ENCODE measurements at regions not wholly inside any gene's neighbourhood (a gene's known extent, or its start where the extent isn't known, plus 50 kb on each side); places are given as distances from the start of the nearest gene placed in this dataset.

DNA sequence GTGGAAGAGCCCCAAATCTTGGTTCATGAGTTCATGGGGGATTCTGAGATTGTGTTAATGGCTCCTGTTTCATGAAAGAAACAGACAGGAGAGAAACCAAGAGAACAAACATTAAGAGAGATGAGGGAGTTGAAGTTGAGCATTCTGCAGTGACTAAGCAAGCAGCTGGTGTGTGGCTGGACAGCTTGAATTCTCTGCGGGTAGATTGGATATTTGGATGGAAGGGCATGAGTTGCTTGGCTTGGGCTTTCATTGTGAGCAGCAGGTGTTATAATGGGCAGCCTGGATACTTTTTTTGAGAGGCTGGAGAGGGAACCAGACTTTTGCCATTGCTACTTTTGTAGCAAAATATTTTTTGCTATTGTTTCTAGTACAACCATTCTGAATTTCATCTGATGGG is 346.8 kb upstream of the SATB1 start:
- no peak overlapping the region for H3K27ac ChIP-seq
- DNase-seq (ENCODE audit: low spot score) = no peak
- H2AFZ ChIP-seq (replicated peaks) = no peak overlapping the region
- H3K4me1 ChIP-seq = peaks cover 5% of the 10 kb centered on the region
- TF ChIP-seq EZH2 (IDR thresholded peaks at IDR 0.05) (no peak), EZH2phosphoT487 (IDR thresholded peaks at IDR 0.05) (no peak)
- TF ChIP-seq, protein P1, sequence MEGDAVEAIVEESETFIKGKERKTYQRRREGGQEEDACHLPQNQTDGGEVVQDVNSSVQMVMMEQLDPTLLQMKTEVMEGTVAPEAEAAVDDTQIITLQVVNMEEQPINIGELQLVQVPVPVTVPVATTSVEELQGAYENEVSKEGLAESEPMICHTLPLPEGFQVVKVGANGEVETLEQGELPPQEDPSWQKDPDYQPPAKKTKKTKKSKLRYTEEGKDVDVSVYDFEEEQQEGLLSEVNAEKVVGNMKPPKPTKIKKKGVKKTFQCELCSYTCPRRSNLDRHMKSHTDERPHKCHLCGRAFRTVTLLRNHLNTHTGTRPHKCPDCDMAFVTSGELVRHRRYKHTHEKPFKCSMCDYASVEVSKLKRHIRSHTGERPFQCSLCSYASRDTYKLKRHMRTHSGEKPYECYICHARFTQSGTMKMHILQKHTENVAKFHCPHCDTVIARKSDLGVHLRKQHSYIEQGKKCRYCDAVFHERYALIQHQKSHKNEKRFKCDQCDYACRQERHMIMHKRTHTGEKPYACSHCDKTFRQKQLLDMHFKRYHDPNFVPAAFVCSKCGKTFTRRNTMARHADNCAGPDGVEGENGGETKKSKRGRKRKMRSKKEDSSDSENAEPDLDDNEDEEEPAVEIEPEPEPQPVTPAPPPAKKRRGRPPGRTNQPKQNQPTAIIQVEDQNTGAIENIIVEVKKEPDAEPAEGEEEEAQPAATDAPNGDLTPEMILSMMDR (IDR thresholded peaks at IDR 0.05) = no peak
- no peak overlapping the region for H3K9ac ChIP-seq
- H3K4me3 ChIP-seq = no peak overlapping the region
- H3K27me3 Mint-ChIP-seq (ENCODE audit: insufficient read depth, low read depth) = peaks cover 4% of the 10 kb centered on the region
- no peaks in the 10 kb centered on the region for H3K36me3 Mint-ChIP-seq
- no peaks in the 10 kb centered on the region for H3K27me3 ChIP-seq
- no peaks in the 10 kb centered on the region for H3K9me3 Mint-ChIP-seq
- H3F3A ChIP-seq (ENCODE audit: low read depth) = no peaks in the 10 kb centered on the region
- H3K79me2 ChIP-seq (ENCODE audit: low read depth) = no peaks in the 10 kb centered on the region
- H3K27ac Mint-ChIP-seq = no peak overlapping the region
- peaks cover 2% of the 10 kb centered on the region for H3K4me1 Mint-ChIP-seq
- no peak overlapping the region for H3K4me3 Mint-ChIP-seq
- H3K4me2 ChIP-seq = no peak overlapping the region
- no peaks in the 10 kb centered on the region for H4K20me1 ChIP-seq (ENCODE audit: low read depth)
- no peaks in the 10 kb centered on the region for H3K9me3 ChIP-seq (ENCODE audit: low read depth)
- H3K36me3 ChIP-seq = no peaks in the 10 kb centered on the region

DNA sequence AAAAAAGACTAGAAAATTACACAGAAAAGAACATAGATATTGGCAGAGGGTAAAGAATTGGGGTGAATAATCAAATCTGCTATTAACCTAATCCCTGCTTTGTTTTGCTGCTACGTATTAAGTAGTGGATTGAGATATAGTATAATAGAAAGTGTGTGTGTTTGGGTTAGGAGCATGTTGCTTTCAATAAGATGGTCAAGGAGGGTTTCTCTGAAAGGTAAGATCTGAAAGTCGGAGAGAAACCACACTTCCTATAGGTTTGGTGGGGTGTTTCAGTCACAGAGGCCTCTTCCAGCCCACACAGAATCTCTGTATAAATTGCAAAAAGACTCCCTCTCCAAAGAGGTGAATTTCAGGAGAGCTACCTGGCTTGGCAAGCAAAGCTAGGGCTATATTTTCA is 345.7 kb upstream of the SATB1 start:
- peaks cover 5% of the 10 kb centered on the region for H3K4me1 ChIP-seq
- H3K9me3 ChIP-seq (ENCODE audit: low read depth) = no peaks in the 10 kb centered on the region
- H3K27ac ChIP-seq = no peak overlapping the region
- Mint-ChIP-seq H3K27me3 (ENCODE audit: insufficient read depth, low read depth) (peaks cover 2% of the 10 kb centered on the region), H3K4me3 (no peak overlapping the region), H3K4me1 (peaks cover 2% of the 10 kb centered on the region), H3K27ac (no peak overlapping the region), H3K36me3 (no peaks in the 10 kb centered on the region), H3K9me3 (no peaks in the 10 kb centered on the region)
- no peaks in the 10 kb centered on the region for H3K36me3 ChIP-seq
- no peaks in the 10 kb centered on the region for H3K27me3 ChIP-seq
- no peak for TF ChIP-seq EZH2phosphoT487 (IDR thresholded peaks at IDR 0.05)
- TF ChIP-seq, protein P1 (IDR thresholded peaks at IDR 0.05) = no peak
- no peak for TF ChIP-seq EZH2 (IDR thresholded peaks at IDR 0.05)
- H3K9ac ChIP-seq = no peak overlapping the region
- H3K79me2 ChIP-seq (ENCODE audit: low read depth) = no peaks in the 10 kb centered on the region
- H3K4me2 ChIP-seq = no peak overlapping the region
- no peak for DNase-seq (ENCODE audit: low spot score)
- H2AFZ ChIP-seq (replicated peaks) = no peak overlapping the region
- no peaks in the 10 kb centered on the region for H4K20me1 ChIP-seq (ENCODE audit: low read depth)
- H3K4me3 ChIP-seq = no peak overlapping the region
- no peaks in the 10 kb centered on the region for H3F3A ChIP-seq (ENCODE audit: low read depth)

DNA sequence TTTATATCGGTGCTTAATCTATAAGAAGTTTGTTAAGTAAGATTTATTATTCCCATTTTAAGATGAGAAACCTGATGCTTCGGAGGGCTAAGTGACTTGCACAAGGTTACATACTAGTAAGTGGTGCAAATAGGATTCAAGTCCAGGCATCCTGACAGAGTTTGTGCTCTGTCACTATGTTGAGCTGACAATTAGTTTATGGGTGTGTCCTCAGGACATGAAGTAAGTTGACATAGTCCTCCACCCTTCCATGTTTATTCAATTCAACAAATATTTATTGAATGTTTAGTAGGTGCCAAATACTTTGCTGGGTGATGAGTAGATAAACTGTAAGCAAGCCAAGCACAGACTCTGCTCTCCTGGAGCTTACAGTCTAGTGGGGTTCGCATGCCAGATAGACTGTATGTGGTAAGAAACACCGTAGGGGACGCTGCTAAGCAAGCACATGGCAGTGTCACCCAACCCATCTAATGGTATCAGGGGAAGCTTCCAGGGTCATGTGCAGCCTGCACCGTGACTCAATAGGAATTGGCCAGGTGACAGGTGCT is 342.7 kb upstream of the SATB1 start:
- TF ChIP-seq EZH2phosphoT487 (IDR thresholded peaks at IDR 0.05) (no peak), EZH2 (IDR thresholded peaks at IDR 0.05) (no peak)
- TF ChIP-seq, protein P1 (IDR thresholded peaks at IDR 0.05) = no peak
- no peak overlapping the region for H3K4me3 Mint-ChIP-seq
- Histone ChIP-seq H3K27ac (no peak overlapping the region), H3K79me2 (ENCODE audit: low read depth) (no peaks in the 10 kb centered on the region), H3K27me3 (no peaks in the 10 kb centered on the region), H3K4me1 (no peaks in the 10 kb centered on the region), H3K9ac (no peak overlapping the region), H2AFZ (replicated peaks) (no peak overlapping the region), H3K9me3 (ENCODE audit: low read depth) (no peaks in the 10 kb centered on the region), H3K4me3 (no peak overlapping the region), H3K36me3 (no peaks in the 10 kb centered on the region), H3F3A (ENCODE audit: low read depth) (no peaks in the 10 kb centered on the region), H3K4me2 (no peak overlapping the region), H4K20me1 (ENCODE audit: low read depth) (no peaks in the 10 kb centered on the region)
- DNase-seq (ENCODE audit: low spot score) = no peak
- H3K27ac Mint-ChIP-seq = no peak overlapping the region
- no peaks in the 10 kb centered on the region for H3K9me3 Mint-ChIP-seq
- H3K27me3 Mint-ChIP-seq (ENCODE audit: insufficient read depth, low read depth) = peaks cover 2% of the 10 kb centered on the region
- no peaks in the 10 kb centered on the region for H3K4me1 Mint-ChIP-seq
- no peaks in the 10 kb centered on the region for H3K36me3 Mint-ChIP-seq

All from neural progenitor cell (in vitro differentiated cells).